Sigmoid colon (tissue), 6 donors: ENCODE measurements at regions not wholly inside any gene's neighbourhood (a gene's known extent, or its start where the extent isn't known, plus 50 kb on each side); places are given as distances from the start of the nearest gene placed in this dataset.

Experiments used
- DNase-seq: peaks from one replicate; pipeline ENCODE4 v3.0.0-alpha.2; 2019
- H3K27ac ChIP-seq, 4 donors: fragments of 200-600 bp; sonication (generic); one replicate each; pipeline ENCODE4 v1.5.1; 2016 to 2019; ENCODE audit warnings: mild to moderate bottlenecking in 1 of 4
- H3K27me3 ChIP-seq, 3 donors: fragments of 200-600 bp; sonication (generic); one replicate each; pipeline ENCODE4 v1.5.1; 2019; ENCODE audit warnings: mild to moderate bottlenecking in 1 of 3
- H3K36me3 ChIP-seq, 4 donors: fragments of 200-600 bp; sonication (generic); one replicate each; pipeline ENCODE4 v1.5.1; 2016 to 2019
- H3K4me1 ChIP-seq, 4 donors: fragments of 200-600 bp; sonication (generic); one replicate each; pipeline ENCODE4 v1.5.1; 2017 to 2019
- H3K4me3 ChIP-seq, 4 donors: fragments of 200-600 bp; sonication (generic); one replicate each; pipeline ENCODE4 v1.5.1; 2017 to 2019; ENCODE audit warnings: mild to moderate bottlenecking in 2 of 4, moderate library complexity in 1 of 4
- H3K9me3 ChIP-seq, 4 donors: fragments of 200-600 bp in 3 of 4; sonication (generic) in 3 of 4; one replicate each; pipeline versions ENCODE4 v1.5.1 to v1.6.1; 2013 to 2019
- CTCF ChIP-seq, 4 experiments: fragments of 450-650 bp in 3 of 4; fragments of 200-600 bp in 1 of 4; IDR thresholded peaks; one replicate each; pipeline ENCODE4 v1.5.1; 2016 to 2019; ENCODE audit warnings: antibody characterized with exemption in 4 of 4, mild to moderate bottlenecking in 3 of 4, moderate library complexity in 2 of 4
- EP300 ChIP-seq, 4 donors: sonication (generic); formaldehyde crosslinking; IDR thresholded peaks; one replicate each; pipeline ENCODE4 v1.6.1; 2017; ENCODE audit warnings: antibody characterized with exemption in 4 of 4
- POLR2A ChIP-seq, 2 donors: fragments of 450-650 bp; IDR thresholded peaks; one replicate each; pipeline ENCODE4 v1.6.1; 2016; ENCODE audit warnings: antibody characterized with exemption in 2 of 2, mild to moderate bottlenecking in 2 of 2, moderate library complexity in 2 of 2
- POLR2AphosphoS5 ChIP-seq, 4 donors: sonication (generic); formaldehyde crosslinking; IDR thresholded peaks; one replicate each; pipeline ENCODE4 v1.6.1; 2017; ENCODE audit warnings: antibody characterized with exemption in 4 of 4
- WGBS, 2 donors: extraction: QIAGEN DNeasy Blood & Tissue Kit; methylation state at CpG; one replicate each; pipeline ENCODE4 v1.1.7; 2013; 5-methylcytosine and 5-hydroxymethylcytosine counted together
- intact Hi-C: fragments of 100-400 bp; cut with DNase I; formaldehyde crosslinking; loops from one replicate; pipeline ENCODE4 v1.15.1; 2023
- donor health status: healthy with polysubstance abuse.
- donor health status: healthy.

GRCh38 chr21:36646645-36647044 lies 52.3 kb upstream of the SIM2 start:
- 62 to 84% methylated on average over 6 of the region's 6 CpGs for WGBS, 2 donors
- H3K27ac ChIP-seq, result no peak overlapping the region
- H3K36me3 ChIP-seq, result no peaks in the 10 kb centered on the region
- intact Hi-C loops, result no loop called here
- no peaks in the 10 kb centered on the region for H3K9me3 ChIP-seq
- H3K4me3 ChIP-seq, result no peak overlapping the region
- no peaks in the 10 kb centered on the region for H3K4me1 ChIP-seq
- DNase-seq, result no peak
- no peak for TF ChIP-seq CTCF (IDR thresholded peaks at IDR 0.05)
- TF ChIP-seq POLR2AphosphoS5 (IDR thresholded peaks at IDR 0.05), result no peak
- TF ChIP-seq EP300 (IDR thresholded peaks at IDR 0.05), result no peak
- no peak for TF ChIP-seq POLR2A (IDR thresholded peaks at IDR 0.05)
- H3K27me3 ChIP-seq, result peaks cover 0 to 18% (median 0%) of the 10 kb centered on the region in 3 donors

- Histone ChIP-seq H3K9me3 (no peaks in the 10 kb centered on the region), H3K4me3 (no peak overlapping the region), H3K27ac (no peak overlapping the region), H3K27me3 (peaks cover 0 to 18% (median 0%) of the 10 kb centered on the region in 3 donors), H3K4me1 (no peaks in the 10 kb centered on the region), H3K36me3 (no peaks in the 10 kb centered on the region)
- 37 to 46% methylated on average over 15 of the region's 15 CpGs for WGBS, 2 donors
- DNase-seq, result no peak
- TF ChIP-seq POLR2A (IDR thresholded peaks at IDR 0.05) (no peak), POLR2AphosphoS5 (IDR thresholded peaks at IDR 0.05) (no peak), EP300 (IDR thresholded peaks at IDR 0.05) (no peak), CTCF (IDR thresholded peaks at IDR 0.05) (no peak)
- intact Hi-C loops, result no loop called here
These were observed 51.4 kb upstream of the SIM2 start for GRCh38 chr21:36647279-36648093.
